ENCODE measurements at regions not wholly inside any gene's neighbourhood (a gene's known extent, or its start where the extent isn't known, plus 50 kb on each side); places are given as distances from the start of the nearest gene placed in this dataset.

- no peak for TF ChIP-seq ZNF280D (tag by site-specific recombination; IDR thresholded peaks at IDR 0.05)
- no peak for TF ChIP-seq PRDM6 (tag by site-specific recombination; IDR thresholded peaks at IDR 0.05)
- TF ChIP-seq ZNF843 (tag by site-specific recombination; IDR thresholded peaks at IDR 0.05): 0 out of 2 replicates have a peak, but pooled peaks have one; percentile 22
- TF ChIP-seq ZNF155 (tag by site-specific recombination; IDR thresholded peaks at IDR 0.05): no peak
- no peak for TF ChIP-seq ZNF114 (tag by site-specific recombination; IDR thresholded peaks at IDR 0.05)
- no peak for TF ChIP-seq SALL2 (tag by site-specific recombination; IDR thresholded peaks at IDR 0.05; ENCODE audit: borderline replicate concordance)
- no peak for TF ChIP-seq ZNF560 (tag by site-specific recombination; IDR thresholded peaks at IDR 0.05; ENCODE audit: borderline replicate concordance)
- 0 out of 2 replicates have a peak, but pooled peaks have one; percentile 16 for TF ChIP-seq ZNF10 (tag by site-specific recombination; IDR thresholded peaks at IDR 0.05)
- TF ChIP-seq HIC1 (tag by site-specific recombination; IDR thresholded peaks at IDR 0.05): no peak
- no peak for TF ChIP-seq ZNF202 (tag by site-specific recombination; IDR thresholded peaks at IDR 0.05; ENCODE audit: borderline replicate concordance)
- TF ChIP-seq ZNF692 (tag by site-specific recombination; IDR thresholded peaks at IDR 0.05): no peak
- no peak for TF ChIP-seq ZNF354C (tag by site-specific recombination; IDR thresholded peaks at IDR 0.05; ENCODE audit: borderline replicate concordance, low read depth)
- TF ChIP-seq KLF9 (tag by site-specific recombination; IDR thresholded peaks at IDR 0.05; ENCODE audit: low read depth): 0 out of 2 replicates have a peak, but pooled peaks have one; percentile 27
- no peak for TF ChIP-seq ZBTB49 (tag by site-specific recombination; IDR thresholded peaks at IDR 0.05; ENCODE audit: low read depth)
- no peak for TF ChIP-seq KLF17 (tag by site-specific recombination; IDR thresholded peaks at IDR 0.05)
- TF ChIP-seq ZNF558 (tag by site-specific recombination; IDR thresholded peaks at IDR 0.05): no peak
- no peak for TF ChIP-seq ZFP41 (tag by site-specific recombination; IDR thresholded peaks at IDR 0.05; ENCODE audit: borderline replicate concordance)
- TF ChIP-seq PRDM10 (tag by site-specific recombination; IDR thresholded peaks at IDR 0.05): peak; percentile 63
- TF ChIP-seq ZNF660 (tag by site-specific recombination; IDR thresholded peaks at IDR 0.05): peak; percentile 40; the same call in 1 of the 2 replicates
- 0 out of 2 replicates have a peak, but pooled peaks have one; percentile 22 for TF ChIP-seq ZNF398 (tag by site-specific recombination; IDR thresholded peaks at IDR 0.05)
These were observed 139.5 kb upstream of the OTX2 start (continued) for GRCh38 chr14:56949828-56950227.
